ENCODE measurements at regions not wholly inside any gene's neighbourhood (a gene's known extent, or its start where the extent isn't known, plus 50 kb on each side); places are given as distances from the start of the nearest gene placed in this dataset.

GRCh38 chr5:4137781-4138180, 542.1 kb downstream of the IRX1 start:
- Histone ChIP-seq H3K27me3 (ENCODE audit: insufficient read depth, low read length) (no peaks in the 10 kb centered on the region), H2BK15ac (ENCODE audit: low read depth, low read length) (no peak overlapping the region), H4K91ac (ENCODE audit: insufficient read length, low read depth, low read length) (no peak overlapping the region), H2BK120ac (ENCODE audit: low read depth, low read length, poor library complexity, severe bottlenecking) (no peak overlapping the region), H2AK5ac (ENCODE audit: insufficient read length, low read length) (no peak overlapping the region), H4K20me1 (ENCODE audit: control insufficient read depth, insufficient read depth, insufficient read length) (no peaks in the 10 kb centered on the region), H3K23ac (ENCODE audit: insufficient read length, low read depth, low read length) (no peak overlapping the region), H3K4ac (ENCODE audit: low read depth, low read length) (no peak overlapping the region), H3K9me3 (ENCODE audit: control insufficient read depth, low read depth, low read length) (no peaks in the 10 kb centered on the region), H2BK20ac (ENCODE audit: low read depth, low read length, poor library complexity, severe bottlenecking) (no peak overlapping the region), H3K23me2 (ENCODE audit: insufficient read length, low read depth, low read length, poor library complexity, severe bottlenecking) (no peaks in the 10 kb centered on the region), H4K8ac (replicated peaks; ENCODE audit: insufficient read length, low read depth, low read length) (no peak overlapping the region), H3K4me2 (ENCODE audit: insufficient read depth, insufficient read length, low read length) (no peak overlapping the region), H4K5ac (ENCODE audit: insufficient read length, low read depth, low read length) (no peak overlapping the region), H3K27ac (ENCODE audit: insufficient read length, low read depth, low read length) (no peak overlapping the region), H2BK5ac (ENCODE audit: insufficient read length, low read length) (no peak overlapping the region), H3K14ac (ENCODE audit: insufficient read depth, low read length) (no peak overlapping the region), H3K18ac (ENCODE audit: insufficient read length, low read depth, low read length) (no peak overlapping the region), H3K9ac (ENCODE audit: extremely low read depth, insufficient read length, low read length) (no peak overlapping the region), H3K79me2 (ENCODE audit: insufficient read depth, low read length) (no peaks in the 10 kb centered on the region), H3K4me1 (ENCODE audit: insufficient read depth, low read length) (no peaks in the 10 kb centered on the region), H3T11ph (ENCODE audit: low read length) (no peak overlapping the region), H2BK12ac (ENCODE audit: insufficient read length, low read depth, low read length) (no peak overlapping the region), H3K79me1 (ENCODE audit: insufficient read depth, low read depth, low read length, poor library complexity, severe bottlenecking) (no peaks in the 10 kb centered on the region), H3K56ac (ENCODE audit: insufficient read length, low read depth, low read length) (no peak overlapping the region), H2AFZ (ENCODE audit: low read length) (no peak overlapping the region)
- peaks cover 1% of the 10 kb centered on the region; the same call in 1 of the 2 replicates for H3K27me3 Mint-ChIP-seq (ENCODE audit: low read depth)
- TF ChIP-seq, protein P1, sequence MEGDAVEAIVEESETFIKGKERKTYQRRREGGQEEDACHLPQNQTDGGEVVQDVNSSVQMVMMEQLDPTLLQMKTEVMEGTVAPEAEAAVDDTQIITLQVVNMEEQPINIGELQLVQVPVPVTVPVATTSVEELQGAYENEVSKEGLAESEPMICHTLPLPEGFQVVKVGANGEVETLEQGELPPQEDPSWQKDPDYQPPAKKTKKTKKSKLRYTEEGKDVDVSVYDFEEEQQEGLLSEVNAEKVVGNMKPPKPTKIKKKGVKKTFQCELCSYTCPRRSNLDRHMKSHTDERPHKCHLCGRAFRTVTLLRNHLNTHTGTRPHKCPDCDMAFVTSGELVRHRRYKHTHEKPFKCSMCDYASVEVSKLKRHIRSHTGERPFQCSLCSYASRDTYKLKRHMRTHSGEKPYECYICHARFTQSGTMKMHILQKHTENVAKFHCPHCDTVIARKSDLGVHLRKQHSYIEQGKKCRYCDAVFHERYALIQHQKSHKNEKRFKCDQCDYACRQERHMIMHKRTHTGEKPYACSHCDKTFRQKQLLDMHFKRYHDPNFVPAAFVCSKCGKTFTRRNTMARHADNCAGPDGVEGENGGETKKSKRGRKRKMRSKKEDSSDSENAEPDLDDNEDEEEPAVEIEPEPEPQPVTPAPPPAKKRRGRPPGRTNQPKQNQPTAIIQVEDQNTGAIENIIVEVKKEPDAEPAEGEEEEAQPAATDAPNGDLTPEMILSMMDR (conservative IDR thresholded peaks at IDR 0.05) = no peak
- WGBS (ENCODE audit: extremely low coverage, insufficient read length, low lambda C conversion rate) = no CpG with 5 or more reads among the region's 7 CpGs
- no peaks in the 10 kb centered on the region; a peak in 1 of 7 replicates for H3K36me3 Mint-ChIP-seq (ENCODE audit: insufficient read depth in 1 of 3, low read depth in 3 of 3)
- H3K27ac Mint-ChIP-seq = no peak overlapping the region
- no peak for DNase-seq
- H3K9me3 Mint-ChIP-seq = peaks cover 0 to 2% of the 10 kb centered on the region in 2 experiments; a peak in 2 of 5 replicates
- H3K4me3 Mint-ChIP-seq = no peak overlapping the region
- peaks cover 7% of the 10 kb centered on the region in 2 experiments for H3K4me1 Mint-ChIP-seq

Measured in H9 (cell line).